ENCODE measurements at regions not wholly inside any gene's neighbourhood (a gene's known extent, or its start where the extent isn't known, plus 50 kb on each side); places are given as distances from the start of the nearest gene placed in this dataset.

- in situ Hi-C loops (cut with HindIII; ENCODE audit: low sequenced_read_pairs) = no loop called here
Measured at GRCh38 chr9:86460216-86461002, 106.2 kb upstream of the TUT7 start.

- in situ Hi-C loops (cut with HindIII; ENCODE audit: low sequenced_read_pairs) = no loop called here
Measured at GRCh38 chr9:86459599-86460155, 105.5 kb upstream of the TUT7 start.

DNA sequence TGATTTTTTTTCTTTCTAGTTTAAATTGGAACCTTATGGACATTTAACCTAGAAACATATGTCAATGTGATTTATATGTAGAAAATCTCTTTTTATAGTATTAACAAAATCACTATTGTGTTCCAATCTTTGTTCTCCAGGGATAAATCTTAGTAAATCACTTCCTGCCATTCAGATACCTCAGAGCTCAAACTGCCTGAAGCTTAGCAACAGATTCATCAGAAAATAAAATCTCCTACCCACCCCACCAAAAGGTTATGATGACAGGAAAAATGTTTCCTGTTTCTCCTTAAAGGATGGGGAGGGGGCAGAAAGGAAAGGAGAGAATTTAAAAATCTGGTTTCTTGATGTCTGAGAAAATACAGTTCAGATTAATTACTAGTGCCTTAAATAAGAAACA, 105.0 kb upstream of the TUT7 start:
- in situ Hi-C loops (cut with HindIII; ENCODE audit: low sequenced_read_pairs) = no loop called here

GRCh38 chr9:86458191-86458855, 104.1 kb upstream of the TUT7 start:
- in situ Hi-C loops (cut with HindIII; ENCODE audit: low sequenced_read_pairs) = no loop called here

GRCh38 chr9:86456416-86456815, 102.2 kb upstream of the TUT7 start:
- in situ Hi-C loops (cut with HindIII; ENCODE audit: low sequenced_read_pairs) = no loop called here

DNA sequence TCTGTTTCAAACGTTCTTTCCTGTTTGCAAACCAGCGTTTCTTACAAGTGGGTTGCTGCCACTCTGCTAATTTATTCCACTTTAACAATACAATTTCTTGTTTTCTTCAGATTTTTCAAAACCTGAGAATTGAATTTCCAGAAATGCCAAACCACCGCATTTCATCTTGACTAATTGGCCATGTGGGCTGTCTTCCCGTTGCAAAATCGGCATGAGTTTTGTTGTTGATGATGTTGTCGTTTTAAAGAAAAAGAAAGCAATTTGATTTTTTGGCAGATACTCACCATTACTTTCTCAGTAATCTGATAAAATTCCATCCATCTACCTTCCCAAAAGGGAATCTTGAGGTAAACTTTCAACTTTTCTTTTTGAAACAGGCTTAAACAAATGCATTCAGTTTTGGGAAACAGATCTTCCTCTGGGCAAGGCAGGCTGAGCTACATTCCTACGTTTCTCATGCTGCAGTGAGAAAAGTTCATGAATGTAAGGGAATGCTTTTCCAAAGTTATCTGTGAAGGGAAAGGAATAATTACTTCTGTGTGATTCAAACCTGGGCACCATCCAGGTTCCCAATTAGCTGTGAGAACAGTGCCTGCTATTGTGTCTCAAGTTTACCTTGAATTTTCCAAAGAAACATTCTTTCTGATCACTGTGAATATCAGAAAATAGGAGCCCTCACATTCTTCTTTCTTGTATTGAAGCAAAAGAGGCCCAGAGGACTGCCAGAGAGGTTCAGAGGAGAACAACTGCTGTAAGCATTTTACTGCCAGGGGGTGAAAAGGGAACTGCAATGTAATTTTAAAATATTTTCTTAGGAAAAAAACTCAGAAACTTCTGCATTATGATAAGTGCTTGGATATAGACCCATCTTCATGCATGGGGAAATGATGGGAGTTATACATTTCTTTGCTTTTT, 100.7 kb upstream of the TUT7 start:
- in situ Hi-C loops (cut with HindIII; ENCODE audit: low sequenced_read_pairs) = no loop called here

DNA sequence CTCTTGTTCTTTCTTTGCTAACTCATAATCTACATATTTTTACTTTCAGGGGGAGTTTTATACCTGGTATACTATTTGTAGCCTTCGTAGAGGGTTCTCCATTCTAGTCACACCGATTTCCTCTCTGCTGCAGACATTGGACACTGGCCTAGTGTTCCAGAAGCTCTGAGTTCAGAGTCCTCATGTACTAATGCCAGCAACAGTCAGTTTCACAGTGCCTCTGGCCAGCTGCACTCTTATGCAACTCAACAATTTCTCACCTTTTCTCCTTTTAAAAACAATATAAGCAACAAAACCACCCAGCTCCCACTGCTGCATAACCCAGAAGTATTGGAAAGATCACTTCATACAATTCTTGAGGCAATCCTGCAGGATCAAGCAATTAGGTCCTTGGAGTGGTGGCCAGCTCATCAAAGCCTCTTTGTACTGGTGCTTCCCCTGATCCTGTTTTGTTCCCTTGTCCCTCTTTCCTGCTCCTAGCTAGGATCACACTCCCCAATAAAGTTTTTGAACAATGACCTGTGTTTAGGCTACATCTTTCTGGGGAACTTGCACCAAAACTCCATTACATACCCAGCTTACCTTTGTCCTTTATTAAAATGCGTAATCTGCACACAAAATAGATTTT, 98.1 kb upstream of the TUT7 start:
- in situ Hi-C loops (cut with HindIII; ENCODE audit: low sequenced_read_pairs) = no loop called here

GRCh38 chr9:86449246-86449645, 95.0 kb upstream of the TUT7 start:
- in situ Hi-C loops (cut with HindIII; ENCODE audit: low sequenced_read_pairs) = no loop called here

DNA sequence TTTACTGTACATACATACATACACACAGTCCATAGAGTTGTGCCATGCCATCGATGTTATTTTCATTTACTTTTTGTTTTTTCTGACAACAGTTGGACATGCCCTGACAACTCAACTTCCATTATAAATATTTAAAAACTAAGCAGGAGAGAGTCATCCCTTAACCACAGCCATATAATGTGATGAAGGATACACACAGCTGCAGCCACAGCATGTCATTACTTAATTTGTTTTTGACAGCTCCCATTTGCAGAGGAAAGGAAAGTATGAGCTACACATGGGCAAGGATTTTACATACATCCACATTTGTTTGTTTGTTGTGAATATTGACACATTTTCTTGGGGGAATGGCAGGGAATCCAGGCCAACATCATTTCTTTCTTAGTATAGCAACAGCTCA, 91.5 kb upstream of the TUT7 start:
- in situ Hi-C loops (cut with HindIII; ENCODE audit: low sequenced_read_pairs) = no loop called here

GRCh38 chr9:86443992-86444391, 89.8 kb upstream of the TUT7 start:
- in situ Hi-C loops (cut with HindIII; ENCODE audit: low sequenced_read_pairs) = no loop called here

GRCh38 chr9:86434039-86434726, 80.0 kb upstream of the TUT7 start:
- in situ Hi-C loops (cut with HindIII; ENCODE audit: low sequenced_read_pairs) = no loop called here

GRCh38 chr9:86424251-86424891, 70.2 kb upstream of the TUT7 start:
- in situ Hi-C loops (cut with HindIII; ENCODE audit: low sequenced_read_pairs) = no loop called here

DNA sequence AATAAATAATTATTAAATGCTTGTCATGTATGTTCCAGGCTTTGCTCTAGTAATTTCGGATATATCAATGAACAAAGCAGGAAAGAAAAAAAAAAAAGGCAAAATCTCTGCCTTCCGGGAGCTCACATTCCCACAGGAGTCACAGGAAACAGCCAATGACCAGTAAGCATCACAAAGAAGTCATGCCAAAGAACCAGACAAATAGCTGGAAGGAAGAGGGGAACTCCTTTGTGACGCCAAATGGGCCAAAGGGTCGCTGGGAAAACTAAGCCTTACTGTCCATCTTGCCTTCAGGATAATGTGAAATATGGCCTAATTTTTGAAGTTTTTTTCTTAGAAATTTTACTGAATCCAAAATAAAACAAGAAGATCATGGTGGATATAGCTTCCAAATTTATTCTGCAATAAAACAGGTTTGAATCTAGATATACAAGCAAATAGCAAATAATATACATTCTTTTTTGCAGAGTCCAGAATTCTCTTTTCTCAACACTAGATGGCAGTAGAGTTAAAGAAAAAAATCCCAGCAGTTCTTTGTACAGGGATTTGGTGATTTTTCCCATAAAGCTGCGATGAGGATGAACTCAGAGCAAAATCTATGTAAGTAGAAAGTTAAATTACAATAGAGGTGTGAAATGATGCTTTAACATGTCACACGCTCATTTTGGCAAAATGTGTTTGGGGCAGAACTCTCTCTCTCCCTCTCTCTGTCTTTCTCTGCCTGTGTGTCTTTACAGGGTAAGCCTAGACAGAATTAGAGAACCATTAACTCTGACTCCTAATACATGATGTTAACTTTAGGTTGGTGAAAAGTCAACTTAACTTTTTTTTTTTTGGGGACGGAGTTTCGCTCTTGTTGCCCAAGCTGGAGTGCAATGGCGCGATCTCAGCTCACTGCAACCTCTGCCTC, 60.0 kb upstream of the TUT7 start:
- in situ Hi-C loops (cut with HindIII; ENCODE audit: low sequenced_read_pairs) = no loop called here

GRCh38 chr9:86410281-86410680, 56.1 kb upstream of the TUT7 start:
- in situ Hi-C loops (cut with HindIII; ENCODE audit: low sequenced_read_pairs) = no loop called here

DNA sequence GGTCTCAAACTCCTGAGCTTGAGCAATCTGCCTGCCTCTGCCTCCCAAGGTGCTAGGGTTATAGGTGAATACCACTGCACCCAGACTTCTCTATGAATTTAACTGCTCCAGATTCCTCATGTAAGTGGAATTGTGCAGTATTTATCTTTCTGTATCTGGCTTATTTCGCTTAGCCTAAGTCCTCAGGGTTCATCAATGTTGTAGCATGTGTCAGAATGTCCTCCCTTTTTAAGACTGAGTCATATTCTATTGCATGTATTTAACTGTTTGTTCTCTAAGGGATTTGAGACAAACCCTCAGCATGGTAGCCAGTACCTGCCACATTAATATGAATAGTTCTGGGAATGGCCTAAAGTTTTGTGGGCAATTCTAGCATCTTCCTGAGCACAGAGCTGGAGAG, 53.9 kb upstream of the TUT7 start:
- in situ Hi-C loops (cut with HindIII; ENCODE audit: low sequenced_read_pairs) = no loop called here

GRCh38 chr9:86407022-86407421, 52.8 kb upstream of the TUT7 start:
- in situ Hi-C loops (cut with HindIII; ENCODE audit: low sequenced_read_pairs) = no loop called here

- in situ Hi-C loops (cut with HindIII; ENCODE audit: low sequenced_read_pairs) = no loop called here
Measured at GRCh38 chr9:86406366-86406765, 52.2 kb upstream of the TUT7 start.

DNA sequence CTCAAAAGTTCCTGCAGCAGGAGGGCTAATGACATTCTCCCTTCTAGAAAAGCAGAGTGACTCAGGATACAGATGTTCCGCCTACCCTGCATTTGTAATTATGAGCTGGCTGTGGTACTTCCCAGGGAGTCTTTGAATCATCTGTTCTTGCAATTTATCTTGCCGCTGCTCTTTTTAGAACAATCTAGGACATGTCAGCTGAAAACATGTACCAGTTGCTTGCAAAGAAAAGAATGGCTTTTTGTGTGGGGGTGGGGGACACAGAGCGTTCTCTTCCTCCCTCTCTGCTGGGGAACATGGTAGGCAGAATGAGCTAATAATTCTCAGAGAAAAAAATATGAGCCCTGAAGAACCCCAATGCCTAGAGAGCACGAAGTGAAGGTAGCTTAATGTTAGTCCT, 51.7 kb upstream of the TUT7 start:
- in situ Hi-C loops (cut with HindIII; ENCODE audit: low sequenced_read_pairs) = no loop called here

- in situ Hi-C loops (cut with HindIII; ENCODE audit: low sequenced_read_pairs) = no loop called here
Measured at GRCh38 chr9:86405086-86405491, 50.9 kb upstream of the TUT7 start.
